ENCODE measurements at regions not wholly inside any gene's neighbourhood (a gene's known extent, or its start where the extent isn't known, plus 50 kb on each side); places are given as distances from the start of the nearest gene placed in this dataset.

DNA sequence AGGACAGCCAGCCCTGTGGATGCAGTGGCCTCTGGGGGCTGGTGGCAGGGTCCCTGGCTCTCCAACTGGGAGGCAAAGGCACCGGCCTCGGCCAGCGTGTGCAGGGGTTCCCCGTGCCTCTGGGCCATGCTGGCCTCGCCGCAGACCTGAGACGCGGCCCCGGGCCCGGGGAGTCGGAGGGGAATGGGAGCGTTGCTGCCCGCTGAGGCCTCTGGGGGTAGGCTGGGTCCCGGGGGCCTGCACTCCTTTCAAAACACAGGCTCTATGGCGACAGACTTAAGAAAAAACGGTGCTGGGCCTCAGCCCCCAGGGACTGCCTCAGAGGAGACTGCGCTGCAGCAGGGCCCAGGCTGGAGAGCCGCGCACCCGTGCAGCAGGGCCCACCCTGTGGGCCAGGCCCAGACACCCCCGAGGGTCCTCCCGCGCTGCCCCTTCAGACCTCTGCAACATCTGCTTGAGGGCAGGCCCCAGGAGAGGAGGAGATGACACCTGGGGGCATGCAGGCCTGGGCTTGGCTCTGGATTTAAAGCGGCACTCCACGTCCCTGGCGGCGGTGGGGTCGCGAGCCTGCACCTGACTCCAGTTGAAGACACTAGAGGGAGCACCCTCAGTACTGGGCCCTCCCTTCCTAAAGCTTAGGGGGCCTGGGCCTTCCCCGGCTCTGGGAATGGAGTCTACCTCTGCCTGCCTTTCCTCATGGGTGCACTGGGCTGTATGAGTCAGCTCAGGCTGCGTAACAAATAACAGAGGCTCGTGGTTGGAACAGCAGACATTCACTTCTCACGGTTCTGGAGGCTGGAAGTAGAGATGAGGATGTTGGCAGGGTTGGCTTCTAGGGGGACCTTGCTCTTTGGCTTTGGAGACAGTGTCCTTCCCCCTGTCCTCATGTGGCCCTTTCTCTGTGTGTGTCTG, 117.4 kb upstream of the RPS6KA2 start:
- Mint-ChIP-seq H3K4me3 (no peak overlapping the region), H3K36me3 (no peaks in the 10 kb centered on the region), H3K9me3 (no peaks in the 10 kb centered on the region), H3K4me1 (ENCODE audit: unreplicated experiment) (peaks cover 5% of the 10 kb centered on the region), H3K27ac (no peak overlapping the region), H3K27me3 (peaks cover 21% of the 10 kb centered on the region)
- DNase-seq (ENCODE audit: extremely low spot score, unreplicated experiment) = no peak
- TF ChIP-seq, protein P1, sequence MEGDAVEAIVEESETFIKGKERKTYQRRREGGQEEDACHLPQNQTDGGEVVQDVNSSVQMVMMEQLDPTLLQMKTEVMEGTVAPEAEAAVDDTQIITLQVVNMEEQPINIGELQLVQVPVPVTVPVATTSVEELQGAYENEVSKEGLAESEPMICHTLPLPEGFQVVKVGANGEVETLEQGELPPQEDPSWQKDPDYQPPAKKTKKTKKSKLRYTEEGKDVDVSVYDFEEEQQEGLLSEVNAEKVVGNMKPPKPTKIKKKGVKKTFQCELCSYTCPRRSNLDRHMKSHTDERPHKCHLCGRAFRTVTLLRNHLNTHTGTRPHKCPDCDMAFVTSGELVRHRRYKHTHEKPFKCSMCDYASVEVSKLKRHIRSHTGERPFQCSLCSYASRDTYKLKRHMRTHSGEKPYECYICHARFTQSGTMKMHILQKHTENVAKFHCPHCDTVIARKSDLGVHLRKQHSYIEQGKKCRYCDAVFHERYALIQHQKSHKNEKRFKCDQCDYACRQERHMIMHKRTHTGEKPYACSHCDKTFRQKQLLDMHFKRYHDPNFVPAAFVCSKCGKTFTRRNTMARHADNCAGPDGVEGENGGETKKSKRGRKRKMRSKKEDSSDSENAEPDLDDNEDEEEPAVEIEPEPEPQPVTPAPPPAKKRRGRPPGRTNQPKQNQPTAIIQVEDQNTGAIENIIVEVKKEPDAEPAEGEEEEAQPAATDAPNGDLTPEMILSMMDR (conservative IDR thresholded peaks at IDR 0.05) = no peak

DNA sequence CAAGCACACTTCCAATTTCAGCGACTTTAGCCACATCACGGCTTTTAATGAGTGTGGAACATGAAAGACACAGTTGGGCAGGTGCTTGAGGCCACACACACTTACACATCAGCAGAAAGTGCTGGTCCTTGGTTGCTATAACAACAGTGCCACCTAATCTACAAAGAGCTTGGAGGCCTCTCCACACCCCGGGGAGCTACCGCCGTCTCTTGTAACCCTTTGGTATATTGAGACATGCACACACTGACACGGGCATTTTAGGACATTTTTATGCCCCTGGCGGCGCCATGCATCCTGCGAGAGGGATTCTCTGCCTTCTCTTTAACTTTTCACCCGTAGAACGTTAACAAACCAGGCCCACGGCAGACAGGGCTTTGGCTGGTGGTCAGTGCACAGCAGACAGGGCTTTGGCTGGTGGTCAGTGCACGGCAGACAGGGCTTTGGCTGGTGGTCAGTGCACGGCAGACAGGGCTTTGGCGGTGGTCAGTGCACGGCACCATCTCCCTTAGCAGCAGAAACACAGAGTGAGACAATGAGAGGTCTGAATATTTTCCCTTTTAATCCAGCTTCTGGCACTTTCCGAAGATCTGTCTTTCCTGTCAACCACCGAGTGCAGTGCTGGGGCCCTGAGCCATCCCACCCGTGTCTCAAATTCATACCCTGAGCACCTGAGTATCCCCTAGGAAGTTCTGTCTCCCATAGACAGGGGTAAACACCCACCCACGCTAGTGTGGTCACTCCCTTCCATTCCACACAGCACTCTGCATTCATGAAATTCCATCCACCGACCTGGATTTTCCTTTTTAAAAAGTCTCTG, 116.6 kb upstream of the RPS6KA2 start:
- Mint-ChIP-seq H3K4me3 (no peak overlapping the region), H3K27ac (no peak overlapping the region), H3K27me3 (peaks cover 21% of the 10 kb centered on the region), H3K36me3 (no peaks in the 10 kb centered on the region), H3K9me3 (no peaks in the 10 kb centered on the region), H3K4me1 (ENCODE audit: unreplicated experiment) (peaks cover 5% of the 10 kb centered on the region)
- DNase-seq (ENCODE audit: extremely low spot score, unreplicated experiment) = no peak
- TF ChIP-seq, protein P1 (conservative IDR thresholded peaks at IDR 0.05) = no peak

DNA sequence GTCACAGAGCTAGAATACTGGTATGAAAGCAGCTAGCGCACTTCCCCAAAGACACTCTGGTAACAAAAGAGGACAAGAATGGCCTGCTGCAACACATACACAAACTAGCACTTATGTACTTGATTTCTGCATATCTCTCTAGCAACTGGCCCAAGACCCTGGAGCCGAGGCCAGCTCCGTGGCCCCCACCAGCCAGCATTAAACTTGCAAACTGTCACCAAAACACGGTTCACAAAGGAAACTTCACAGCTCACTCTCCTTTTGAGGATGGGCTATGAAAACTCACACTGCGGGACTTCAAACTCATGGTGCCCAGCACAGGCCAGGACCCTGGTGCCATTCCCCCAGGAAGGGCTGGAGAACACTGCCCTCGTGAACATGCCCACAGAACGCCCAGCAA, 115.9 kb upstream of the RPS6KA2 start:
- H3K36me3 Mint-ChIP-seq = no peaks in the 10 kb centered on the region
- DNase-seq (ENCODE audit: extremely low spot score, unreplicated experiment) = no peak
- peaks cover 20% of the 10 kb centered on the region for H3K27me3 Mint-ChIP-seq
- no peak overlapping the region for H3K27ac Mint-ChIP-seq
- H3K4me3 Mint-ChIP-seq = no peak overlapping the region
- peaks cover 5% of the 10 kb centered on the region for H3K4me1 Mint-ChIP-seq (ENCODE audit: unreplicated experiment)
- TF ChIP-seq, protein P1 (conservative IDR thresholded peaks at IDR 0.05) = no peak
- H3K9me3 Mint-ChIP-seq = no peaks in the 10 kb centered on the region

DNA sequence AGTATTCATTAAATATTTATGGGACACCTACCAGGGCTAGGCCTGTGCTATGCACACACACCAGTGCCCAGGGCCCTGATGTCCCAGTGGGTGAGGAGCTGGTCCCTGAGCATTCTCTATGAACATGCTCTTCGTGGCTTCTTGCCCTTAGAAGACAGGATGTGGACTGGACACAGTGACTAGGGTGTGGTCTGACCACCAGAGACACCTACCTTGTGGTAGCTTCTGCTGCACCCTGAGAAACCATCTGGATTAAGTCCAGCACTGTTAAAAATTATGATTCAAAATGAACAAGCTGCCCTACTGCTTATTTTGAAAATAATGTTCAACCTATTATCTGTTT, 112.9 kb upstream of the RPS6KA2 start:
- H3K9me3 Mint-ChIP-seq = no peaks in the 10 kb centered on the region
- H3K4me1 Mint-ChIP-seq (ENCODE audit: unreplicated experiment) = peaks cover 22% of the 10 kb centered on the region
- H3K27me3 Mint-ChIP-seq = peaks cover 15% of the 10 kb centered on the region
- no peak overlapping the region for H3K27ac Mint-ChIP-seq
- DNase-seq (ENCODE audit: extremely low spot score, unreplicated experiment) = no peak
- TF ChIP-seq, protein P1 (conservative IDR thresholded peaks at IDR 0.05) = no peak
- H3K36me3 Mint-ChIP-seq = no peaks in the 10 kb centered on the region
- no peak overlapping the region for H3K4me3 Mint-ChIP-seq

DNA sequence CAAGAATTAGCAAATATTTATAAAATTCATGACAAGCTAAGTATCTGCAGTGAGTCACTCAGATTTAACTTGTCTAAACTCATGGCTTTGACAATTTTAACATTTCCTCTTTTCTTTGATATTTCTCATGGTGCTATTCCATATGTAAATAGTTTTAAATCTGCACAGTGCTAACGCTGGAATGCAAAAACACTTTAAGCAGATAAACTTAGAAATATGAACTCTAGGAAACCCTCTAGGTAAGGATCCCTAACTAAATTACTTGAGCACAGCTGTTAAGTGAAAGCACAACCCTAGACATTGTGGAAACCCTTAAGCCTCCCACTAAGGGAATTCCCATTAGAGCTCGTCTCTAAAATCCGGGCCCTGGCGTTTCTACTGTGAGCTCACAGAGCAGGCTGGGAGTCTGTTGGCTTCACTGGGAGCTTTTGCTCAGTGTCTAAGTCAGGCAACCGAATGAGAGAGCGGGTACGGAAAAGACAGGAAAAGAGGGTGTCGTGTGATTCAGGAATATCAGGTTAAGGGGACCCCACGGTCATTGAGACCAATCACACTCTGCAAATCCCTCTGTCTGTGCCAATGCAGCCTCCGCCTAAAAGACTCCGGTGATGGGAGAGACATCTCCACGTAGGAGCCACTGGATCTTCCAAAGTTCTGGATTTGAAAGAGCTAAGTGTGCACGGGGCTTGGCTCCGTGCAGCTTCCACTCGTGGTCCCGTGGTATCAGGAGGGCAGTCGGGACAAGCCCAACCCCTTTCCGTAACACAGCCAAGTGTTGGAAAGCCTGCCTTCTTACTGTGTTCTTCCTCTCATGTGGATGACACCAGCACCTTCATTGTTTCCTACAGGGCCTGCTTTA, 112.3 kb upstream of the RPS6KA2 start:
- Mint-ChIP-seq H3K36me3 (no peaks in the 10 kb centered on the region), H3K4me1 (ENCODE audit: unreplicated experiment) (peaks cover 22% of the 10 kb centered on the region), H3K27ac (no peak overlapping the region), H3K27me3 (peaks cover 15% of the 10 kb centered on the region), H3K4me3 (no peak overlapping the region), H3K9me3 (no peaks in the 10 kb centered on the region)
- no peak for DNase-seq (ENCODE audit: extremely low spot score, unreplicated experiment)
- TF ChIP-seq, protein P1 (conservative IDR thresholded peaks at IDR 0.05) = no peak
